ENCODE measurements at regions not wholly inside any gene's neighbourhood (a gene's known extent, or its start where the extent isn't known, plus 50 kb on each side); places are given as distances from the start of the nearest gene placed in this dataset.

GRCh38 chr3:6262010-6262409, 598.9 kb upstream of the GRM7 start:
- TF ChIP-seq CTCF (IDR thresholded peaks at IDR 0.05) = no peak
- TF ChIP-seq POLR2AphosphoS5 (IDR thresholded peaks at IDR 0.05) = no peak
- TF ChIP-seq POLR2A (IDR thresholded peaks at IDR 0.05) = no peak

Measured in stomach (tissue), 4 donors.